ENCODE measurements at regions not wholly inside any gene's neighbourhood (a gene's known extent, or its start where the extent isn't known, plus 50 kb on each side); places are given as distances from the start of the nearest gene placed in this dataset.
"Not testable (repeated sequence)": the region's sequence is repeated elsewhere in the genome, so short reads cannot be mapped to it uniquely, and the experiment has no call there.

GRCh38 chr14:105733081-105734065 lies 207.0 kb downstream of the TMEM121 start:
- Mint-ChIP-seq H3K4me3 (no peak overlapping the region), H3K36me3 (peaks cover 8% of the 10 kb centered on the region), H3K27me3 (ENCODE audit: low read depth in 2 of 2) (peaks cover 3 to 11% of the 10 kb centered on the region in 2 donors), H3K4me1 (peaks cover 0 to 5% of the 10 kb centered on the region in 2 donors), H3K27ac (no peak overlapping the region), H3K9me3 (no peaks in the 10 kb centered on the region)
- ATAC-seq, result peak in 2 of 3 donors; percentile 10 to 37
- Histone ChIP-seq H3K27me3 (ENCODE audit: control insufficient read depth, insufficient read depth, low read length) (no peaks in the 10 kb centered on the region), H3K36me3 (ENCODE audit: control insufficient read depth, insufficient read depth, low read length) (no peaks in the 10 kb centered on the region), H3K9me3 (ENCODE audit: control insufficient read depth, insufficient read depth, low read length) (no peaks in the 10 kb centered on the region), H3K27ac (ENCODE audit: low read length) (no peak overlapping the region), H3K4me3 (ENCODE audit: low read length) (no peak overlapping the region), H3K4me1 (ENCODE audit: control insufficient read depth, insufficient read depth, low read length) (no peaks in the 10 kb centered on the region)
- WGBS (ENCODE audit: insufficient coverage), result 91% methylated on average over 21 of the region's 22 CpGs
- peak in 1 of 2 donors; percentile 9 for DNase-seq
- TF ChIP-seq CTCF (IDR thresholded peaks at IDR 0.05), result no peak
- intact Hi-C loops (cut with micrococcal nuclease), result loop anchor here (5.0 kb wide), 1 partner anchor 96 kb away; no protein-coding TSS in a partner anchor

GRCh38 chr14:105734241-105734640 lies 207.9 kb downstream of the TMEM121 start:
- H3K9me3 ChIP-seq (ENCODE audit: control insufficient read depth, insufficient read depth, low read length); ATAC-seq; H3K27me3 ChIP-seq (ENCODE audit: control insufficient read depth, insufficient read depth, low read length); H3K27ac ChIP-seq (ENCODE audit: low read length); H3K4me1 ChIP-seq (ENCODE audit: control insufficient read depth, insufficient read depth, low read length); DNase-seq; H3K9me3 Mint-ChIP-seq; H3K4me3 Mint-ChIP-seq; H3K36me3 ChIP-seq (ENCODE audit: control insufficient read depth, insufficient read depth, low read length); H3K27me3 Mint-ChIP-seq (ENCODE audit: low read depth in 2 of 2); H3K36me3 Mint-ChIP-seq; H3K4me3 ChIP-seq (ENCODE audit: low read length); H3K27ac Mint-ChIP-seq; H3K4me1 Mint-ChIP-seq: not testable (repeated sequence)
- intact Hi-C loops (cut with micrococcal nuclease), result loop anchor here (5.0 kb wide), 1 partner anchor 97 kb away; no protein-coding TSS in a partner anchor
- WGBS (ENCODE audit: insufficient coverage), result 91% methylated on average over 10 of the region's 14 CpGs

- H3K4me1 Mint-ChIP-seq; H3K36me3 ChIP-seq (ENCODE audit: control insufficient read depth, insufficient read depth, low read length); H3K36me3 Mint-ChIP-seq; H3K4me3 ChIP-seq (ENCODE audit: low read length); H3K27me3 ChIP-seq (ENCODE audit: control insufficient read depth, insufficient read depth, low read length); H3K9me3 ChIP-seq (ENCODE audit: control insufficient read depth, insufficient read depth, low read length); ATAC-seq; H3K27me3 Mint-ChIP-seq (ENCODE audit: low read depth in 2 of 2); H3K27ac ChIP-seq (ENCODE audit: low read length); H3K4me1 ChIP-seq (ENCODE audit: control insufficient read depth, insufficient read depth, low read length); H3K27ac Mint-ChIP-seq; H3K9me3 Mint-ChIP-seq; H3K4me3 Mint-ChIP-seq; intact Hi-C loops (cut with micrococcal nuclease); DNase-seq: not testable (repeated sequence)
- 86% methylated on average over 12 of the region's 20 CpGs for WGBS (ENCODE audit: insufficient coverage)
Observed at GRCh38 chr14:105736331-105736730, 209.9 kb downstream of the TMEM121 start.

DNA sequence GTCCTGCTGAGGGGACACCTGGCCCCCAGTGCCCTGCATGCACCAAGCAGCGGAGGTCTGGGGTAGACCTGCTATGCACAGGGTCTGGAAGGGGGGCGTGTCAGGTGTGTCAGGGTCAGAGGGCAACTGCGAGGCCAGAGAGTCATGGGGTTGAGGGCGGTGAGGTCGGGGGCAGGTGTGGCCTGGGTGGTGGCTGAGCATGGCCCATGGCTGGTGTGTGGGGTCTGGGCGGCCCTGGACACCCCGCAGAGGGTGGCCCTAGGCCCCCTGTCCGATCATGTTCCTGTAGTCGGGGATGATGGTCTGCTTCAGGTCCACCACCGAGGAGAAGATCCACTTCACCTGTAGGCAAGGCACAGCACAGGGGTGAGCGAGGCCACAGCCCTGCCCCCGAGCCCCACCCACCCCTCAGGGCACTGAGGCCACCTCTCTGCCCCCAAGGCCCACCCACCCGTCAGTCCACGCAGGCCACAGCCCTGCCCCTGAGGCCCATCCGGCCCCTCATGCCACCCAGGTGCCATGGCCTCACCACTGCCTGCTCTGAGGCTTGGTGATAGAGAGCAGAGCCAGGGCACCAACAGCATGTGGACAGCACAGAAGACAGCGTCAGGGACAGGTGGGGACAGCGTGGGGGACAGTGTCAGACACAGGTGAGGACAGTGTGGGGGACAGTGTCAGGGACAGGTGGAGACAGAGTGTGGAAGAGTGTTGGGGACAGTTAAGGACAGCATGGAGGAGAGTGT lies 211.3 kb downstream of the TMEM121 start:
- no peak overlapping the region for H3K27ac Mint-ChIP-seq
- no peaks in the 10 kb centered on the region for H3K9me3 ChIP-seq (ENCODE audit: control insufficient read depth, insufficient read depth, low read length)
- peak in 1 of 3 donors; percentile 33 for ATAC-seq
- DNase-seq, result no peak
- H3K27me3 ChIP-seq (ENCODE audit: control insufficient read depth, insufficient read depth, low read length), result no peaks in the 10 kb centered on the region
- H3K36me3 ChIP-seq (ENCODE audit: control insufficient read depth, insufficient read depth, low read length), result no peaks in the 10 kb centered on the region
- peaks cover 0 to 5% of the 10 kb centered on the region in 2 donors for H3K4me1 Mint-ChIP-seq
- intact Hi-C loops (cut with micrococcal nuclease), result no loop called here
- no peaks in the 10 kb centered on the region for H3K9me3 Mint-ChIP-seq
- no peaks in the 10 kb centered on the region for H3K4me1 ChIP-seq (ENCODE audit: control insufficient read depth, insufficient read depth, low read length)
- H3K4me3 ChIP-seq (ENCODE audit: low read length), result no peak overlapping the region
- WGBS (ENCODE audit: insufficient coverage), result 85% methylated on average over 15 of the region's 17 CpGs
- no peak overlapping the region for H3K4me3 Mint-ChIP-seq
- no peaks in the 10 kb centered on the region for H3K27me3 Mint-ChIP-seq (ENCODE audit: low read depth in 2 of 2)
- H3K27ac ChIP-seq (ENCODE audit: low read length), result no peak overlapping the region
- no peak for TF ChIP-seq CTCF (IDR thresholded peaks at IDR 0.05)
- H3K36me3 Mint-ChIP-seq, result no peaks in the 10 kb centered on the region

All from natural killer cell (primary cell).